H1 (cell line): ENCODE measurements at regions not wholly inside any gene's neighbourhood (a gene's known extent, or its start where the extent isn't known, plus 50 kb on each side); places are given as distances from the start of the nearest gene placed in this dataset.
"Not testable (repeated sequence)": the region's sequence is repeated elsewhere in the genome, so short reads cannot be mapped to it uniquely, and the experiment has no call there.

Experiments
- CTCF ChIA-PET: fragments of 300-600 bp; sonication (Branson Sonifier 250); formaldehyde crosslinking; loops from one replicate; lab custom pipeline; 2021; ENCODE audit not compliant: partially characterized antibody; lab: Charles Lee
- POLR2A ChIA-PET: fragments of 300-600 bp; sonication (Branson Sonifier 250); formaldehyde crosslinking; loops from one replicate; lab custom pipeline; 2021; ENCODE audit warnings: inconsistent platforms; ENCODE audit not compliant: partially characterized antibody; lab: Charles Lee
- DNase-seq, 2 experiments: peaks; one replicate each; pipeline versions ENCODE4 v3.0.0 to v3.0.0-alpha.2; 2010 to 2022; ENCODE audit warnings: low spot score in 2 of 2, low read depth in 1 of 2, mixed read lengths in 1 of 2
- FAIRE-seq: peaks from 2 replicates; lab custom pipeline; 2011; peaks lifted over from hg19 to GRCh38; lab: Jason Lieb, UNC
- H2AFZ ChIP-seq: 2 replicates; pipeline ENCODE4 v1.8.1; 2012; ENCODE audit warnings: low read length, inconsistent platforms
- H2AK5ac ChIP-seq: 2 replicates; pipeline ENCODE4 v1.6.1; 2013; ENCODE audit warnings: low read depth, low read length
- H2BK120ac ChIP-seq: replicated peaks from 2 replicates; pipeline ENCODE3; 2013; ENCODE audit warnings: low read depth, low read length, inconsistent platforms
- H2BK12ac ChIP-seq: 2 replicates; pipeline ENCODE4 v1.6.1; 2013; ENCODE audit warnings: low read depth, low read length
- H2BK15ac ChIP-seq: 2 replicates; pipeline ENCODE4 v1.6.1; 2013; ENCODE audit warnings: low read length
- H2BK20ac ChIP-seq: 2 replicates; pipeline ENCODE4 v1.6.1; 2013; ENCODE audit warnings: low read length
- H2BK5ac ChIP-seq: 2 replicates; pipeline ENCODE4 v1.6.1; 2013; ENCODE audit warnings: low read depth, low read length
- H3K14ac ChIP-seq: 2 replicates; pipeline ENCODE4 v1.6.1; 2013; ENCODE audit warnings: inconsistent platforms; ENCODE audit not compliant: insufficient read length
- H3K18ac ChIP-seq: 2 replicates; pipeline ENCODE4 v1.6.1; 2013; ENCODE audit warnings: low read length; ENCODE audit errors: extremely low read depth
- H3K23ac ChIP-seq: 2 replicates; pipeline ENCODE4 v1.6.1; 2013; ENCODE audit warnings: inconsistent platforms; ENCODE audit not compliant: insufficient read length
- H3K23me2 ChIP-seq: 2 replicates; pipeline ENCODE4 v1.6.1; 2013; ENCODE audit warnings: low read depth, low read length
- H3K27ac ChIP-seq: 2 replicates; pipeline ENCODE4 v1.6.1; 2011; ENCODE audit warnings: low read depth, low read length, inconsistent platforms
- H3K27me3 ChIP-seq, 4 experiments: replicated peaks in 1 of 4; 1 replicate in 1 of 4; 2 replicates in 3 of 4; pipeline versions ENCODE4 v1.6.1 to v1.8.1; 2011 to 2013; ENCODE audit warnings: low read length in 3 of 4, mild to moderate bottlenecking in 3 of 4, inconsistent platforms in 2 of 4, mixed read lengths in 2 of 4, moderate library complexity in 1 of 4; ENCODE audit not compliant: control insufficient read depth in 3 of 4, insufficient read depth in 3 of 4; ENCODE audit errors: extremely low read depth in 1 of 4
- H3K36me3 ChIP-seq, 4 experiments: 2 replicates each; pipeline versions ENCODE4 v1.6.1 to v1.8.1; 2011 to 2013; ENCODE audit warnings: mild to moderate bottlenecking in 4 of 4, low read length in 3 of 4, moderate library complexity in 2 of 4, control low read depth in 1 of 4, inconsistent platforms in 1 of 4; ENCODE audit not compliant: insufficient read depth in 4 of 4, control insufficient read depth in 2 of 4
- H3K4ac ChIP-seq: replicated peaks from 2 replicates; pipeline ENCODE3; 2013; ENCODE audit warnings: low read length, low read depth, mixed read lengths, inconsistent platforms; ENCODE audit not compliant: insufficient read length
- H3K4me1 ChIP-seq, 4 experiments: replicated peaks in 1 of 4; 1 replicate in 1 of 4; 2 replicates in 3 of 4; pipeline versions ENCODE4 v1.6.1 to v1.8.1; 2011 to 2013; ENCODE audit warnings: low read length in 3 of 4, inconsistent platforms in 2 of 4, mixed read lengths in 1 of 4; ENCODE audit not compliant: insufficient read depth in 4 of 4, control insufficient read depth in 3 of 4
- H3K4me2 ChIP-seq, 2 experiments: 2 replicates each; pipeline versions ENCODE4 v1.6.1 to v1.8.1; 2011 to 2013; ENCODE audit warnings: low read depth in 2 of 2, low read length in 2 of 2, control low read depth in 1 of 2, inconsistent platforms in 1 of 2, mild to moderate bottlenecking in 1 of 2; ENCODE audit not compliant: insufficient read depth in 1 of 2
- H3K4me3 ChIP-seq, 4 experiments: fragments of 200-600, 300-600 bp in 1 of 4; sonication (generic), shearing (Covaris generic), sonication (Bioruptor Twin) in 1 of 4; 2 replicates each; pipeline versions ENCODE4 v1.5.1 to v1.8.1; 2011 to 2016; ENCODE audit warnings: low read length in 4 of 4, low read depth in 3 of 4, control low read depth in 2 of 4, inconsistent platforms in 2 of 4, mild to moderate bottlenecking in 2 of 4, mixed read lengths in 1 of 4, moderate library complexity in 1 of 4; ENCODE audit not compliant: insufficient read depth in 2 of 4; ENCODE audit errors: extremely low read depth in 1 of 4
- H3K56ac ChIP-seq: replicated peaks from 2 replicates; pipeline ENCODE3; 2013; ENCODE audit warnings: low read depth, mild to moderate bottlenecking, mixed read lengths, low read length, inconsistent platforms; ENCODE audit not compliant: insufficient read length
- H3K79me1 ChIP-seq: 2 replicates; pipeline ENCODE4 v1.6.1; 2013; ENCODE audit warnings: low read depth, low read length, control low read depth
- H3K79me2 ChIP-seq, 2 experiments: 2 replicates each; pipeline versions ENCODE4 v1.6.1 to v1.8.1; 2012 to 2013; ENCODE audit warnings: low read length in 2 of 2, mild to moderate bottlenecking in 2 of 2, inconsistent platforms in 1 of 2; ENCODE audit not compliant: insufficient read depth in 2 of 2, control insufficient read depth in 1 of 2
- H3K9ac ChIP-seq, 4 experiments: replicated peaks in 1 of 4; 1 replicate in 1 of 4; 2 replicates in 3 of 4; pipeline versions ENCODE4 v1.6.1 to v1.8.1; 2011 to 2013; ENCODE audit warnings: low read depth in 3 of 4, low read length in 3 of 4, control low read depth in 2 of 4, mild to moderate bottlenecking in 2 of 4, moderate library complexity in 2 of 4, inconsistent platforms in 1 of 4; ENCODE audit errors: extremely low read depth in 1 of 4
- H3K9me3 ChIP-seq, 2 experiments: 2 replicates each; pipeline versions ENCODE4 v1.6.1 to v1.8.1; 2012 to 2013; ENCODE audit warnings: mild to moderate bottlenecking in 2 of 2, moderate library complexity in 2 of 2, control low read depth in 1 of 2, inconsistent platforms in 1 of 2, low read depth in 1 of 2, low read length in 1 of 2, mixed read lengths in 1 of 2; ENCODE audit not compliant: insufficient read depth in 2 of 2
- H4K20me1 ChIP-seq, 2 experiments: replicated peaks in 1 of 2; 2 replicates each; pipeline versions ENCODE3 to v1.8.1; 2011 to 2013; ENCODE audit warnings: inconsistent platforms in 2 of 2, low read length in 2 of 2, mild to moderate bottlenecking in 1 of 2; ENCODE audit not compliant: insufficient read depth in 2 of 2, control insufficient read depth in 1 of 2
- H4K5ac ChIP-seq: 2 replicates; pipeline ENCODE4 v1.6.1; 2013; ENCODE audit warnings: low read length, low read depth, mixed read lengths, inconsistent platforms; ENCODE audit not compliant: insufficient read length
- H4K8ac ChIP-seq: 2 replicates; pipeline ENCODE4 v1.8.0; 2013; ENCODE audit warnings: mild to moderate bottlenecking, moderate library complexity, low read length, inconsistent platforms; ENCODE audit not compliant: insufficient read depth; ENCODE audit errors: extremely low read depth
- H4K91ac ChIP-seq: replicated peaks from 2 replicates; pipeline ENCODE3; 2013; ENCODE audit warnings: low read length, mixed read lengths, inconsistent platforms; ENCODE audit not compliant: insufficient read length
- WGBS, 2 experiments: shearing (Covaris generic) in 1 of 2; methylation state at CpG; one replicate each; pipeline versions ENCODE4 v1.1.6 to v1.1.7; 2013 to 2015; ENCODE audit warnings: low lambda C conversion rate in 2 of 2, mixed read lengths in 2 of 2, inconsistent platforms in 1 of 2, low coverage in 1 of 2, missing lambda C conversion rate in 1 of 2; ENCODE audit not compliant: insufficient replicate concordance in 2 of 2, insufficient coverage in 1 of 2, insufficient read length in 1 of 2; ENCODE audit errors: extremely low coverage in 1 of 2, missing lambda C conversion rate in 1 of 2; 5-methylcytosine and 5-hydroxymethylcytosine counted together

- H4K91ac ChIP-seq, H4K20me1 ChIP-seq, H2BK5ac ChIP-seq, H3K23ac ChIP-seq, H3K9ac ChIP-seq, H2AK5ac ChIP-seq, H3K18ac ChIP-seq, DNase-seq, H3K79me1 ChIP-seq, H3K27ac ChIP-seq, H3K23me2 ChIP-seq, H3K14ac ChIP-seq, H3K27me3 ChIP-seq, H3K4me2 ChIP-seq, H3K79me2 ChIP-seq, H2BK15ac ChIP-seq, H4K8ac ChIP-seq, H3K9me3 ChIP-seq, POLR2A ChIA-PET, H2AFZ ChIP-seq, CTCF ChIA-PET, H2BK120ac ChIP-seq, H3K36me3 ChIP-seq, FAIRE-seq, H2BK12ac ChIP-seq, H2BK20ac ChIP-seq, H3K4me1 ChIP-seq, H4K5ac ChIP-seq, H3K56ac ChIP-seq, H3K4me3 ChIP-seq, H3K4ac ChIP-seq: not testable (repeated sequence)
- 91% methylated on average over 4 of the region's 4 CpGs; no CpG with 5 or more reads in 1 of the 2 experiments for WGBS, 2 experiments
Observed at GRCh38 chr13:109267400-109267799, 519.0 kb downstream of the IRS2 start.

- H2BK5ac ChIP-seq, H3K18ac ChIP-seq, H3K23me2 ChIP-seq, DNase-seq, H3K27me3 ChIP-seq, H3K9me3 ChIP-seq, H4K20me1 ChIP-seq, FAIRE-seq, H3K4me3 ChIP-seq, H3K23ac ChIP-seq, H2BK15ac ChIP-seq, H2AK5ac ChIP-seq, H3K9ac ChIP-seq, H3K56ac ChIP-seq, H3K4me2 ChIP-seq, H3K27ac ChIP-seq, H4K91ac ChIP-seq, H3K4me1 ChIP-seq, CTCF ChIA-PET, H2AFZ ChIP-seq, H3K79me2 ChIP-seq, POLR2A ChIA-PET, H4K5ac ChIP-seq, H3K36me3 ChIP-seq, H3K14ac ChIP-seq, H2BK120ac ChIP-seq, H4K8ac ChIP-seq, H3K79me1 ChIP-seq, H2BK12ac ChIP-seq, H2BK20ac ChIP-seq, H3K4ac ChIP-seq: not testable (repeated sequence)
- 83% methylated on average over 8 of the region's 8 CpGs; no CpG with 5 or more reads in 1 of the 2 experiments for WGBS, 2 experiments
Observed at GRCh38 chr13:109265438-109265742, 521.0 kb downstream of the IRS2 start.
